Lower leg skin (tissue), 3 donors: ENCODE measurements at regions not wholly inside any gene's neighbourhood (a gene's known extent, or its start where the extent isn't known, plus 50 kb on each side); places are given as distances from the start of the nearest gene placed in this dataset.

Source experiments
- POLR2A ChIP-seq, 2 donors: fragments of 450-650 bp; IDR thresholded peaks; one replicate each; pipeline ENCODE4 v1.6.1; 2016 to 2017; ENCODE audit warnings: antibody characterized with exemption in 2 of 2, mild to moderate bottlenecking in 1 of 2, moderate library complexity in 1 of 2
- TF ChIP-seq, protein P1 (sequence below), 3 donors: fragments of 450-650 bp; IDR thresholded peaks; one replicate each; pipeline ENCODE4 v1.5.1; 2016; ENCODE audit warnings: antibody characterized with exemption in 3 of 3, mild to moderate bottlenecking in 3 of 3, moderate library complexity in 2 of 3

DNA sequence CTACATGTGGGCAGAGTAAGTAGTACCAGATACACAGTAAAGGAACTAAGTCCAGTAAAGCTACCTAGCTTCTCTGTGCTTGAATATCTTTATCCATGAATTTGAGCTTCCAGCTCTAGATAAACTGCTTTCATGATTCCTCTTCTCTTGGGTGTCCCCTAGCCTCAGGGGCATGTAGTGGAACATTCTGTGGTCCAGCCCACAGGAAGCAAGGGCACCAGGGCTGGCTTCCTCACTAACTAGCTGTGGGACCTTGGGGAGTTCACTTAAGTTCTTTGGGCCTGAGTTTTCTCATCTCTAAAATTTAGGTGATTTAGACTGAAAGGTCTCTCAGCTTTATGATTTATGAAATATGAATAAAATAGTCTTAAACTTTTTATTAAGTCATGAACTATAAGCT is 185.7 kb downstream of the KATNAL1 start:
- TF ChIP-seq, protein P1, sequence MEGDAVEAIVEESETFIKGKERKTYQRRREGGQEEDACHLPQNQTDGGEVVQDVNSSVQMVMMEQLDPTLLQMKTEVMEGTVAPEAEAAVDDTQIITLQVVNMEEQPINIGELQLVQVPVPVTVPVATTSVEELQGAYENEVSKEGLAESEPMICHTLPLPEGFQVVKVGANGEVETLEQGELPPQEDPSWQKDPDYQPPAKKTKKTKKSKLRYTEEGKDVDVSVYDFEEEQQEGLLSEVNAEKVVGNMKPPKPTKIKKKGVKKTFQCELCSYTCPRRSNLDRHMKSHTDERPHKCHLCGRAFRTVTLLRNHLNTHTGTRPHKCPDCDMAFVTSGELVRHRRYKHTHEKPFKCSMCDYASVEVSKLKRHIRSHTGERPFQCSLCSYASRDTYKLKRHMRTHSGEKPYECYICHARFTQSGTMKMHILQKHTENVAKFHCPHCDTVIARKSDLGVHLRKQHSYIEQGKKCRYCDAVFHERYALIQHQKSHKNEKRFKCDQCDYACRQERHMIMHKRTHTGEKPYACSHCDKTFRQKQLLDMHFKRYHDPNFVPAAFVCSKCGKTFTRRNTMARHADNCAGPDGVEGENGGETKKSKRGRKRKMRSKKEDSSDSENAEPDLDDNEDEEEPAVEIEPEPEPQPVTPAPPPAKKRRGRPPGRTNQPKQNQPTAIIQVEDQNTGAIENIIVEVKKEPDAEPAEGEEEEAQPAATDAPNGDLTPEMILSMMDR (IDR thresholded peaks at IDR 0.05), result no peak
- TF ChIP-seq POLR2A (IDR thresholded peaks at IDR 0.05), result no peak
